Fibroblast of skin of left biceps (primary cell): ENCODE measurements at regions not wholly inside any gene's neighbourhood (a gene's known extent, or its start where the extent isn't known, plus 50 kb on each side); places are given as distances from the start of the nearest gene placed in this dataset.
"Not testable (repeated sequence)": the region's sequence is repeated elsewhere in the genome, so short reads cannot be mapped to it uniquely, and the experiment has no call there.

Source experiments
- DNase-seq, 2 experiments: peaks; one replicate each; pipeline ENCODE4 v3.0.0-alpha.2; 2013; ENCODE audit warnings: low read depth in 2 of 2

DNA sequence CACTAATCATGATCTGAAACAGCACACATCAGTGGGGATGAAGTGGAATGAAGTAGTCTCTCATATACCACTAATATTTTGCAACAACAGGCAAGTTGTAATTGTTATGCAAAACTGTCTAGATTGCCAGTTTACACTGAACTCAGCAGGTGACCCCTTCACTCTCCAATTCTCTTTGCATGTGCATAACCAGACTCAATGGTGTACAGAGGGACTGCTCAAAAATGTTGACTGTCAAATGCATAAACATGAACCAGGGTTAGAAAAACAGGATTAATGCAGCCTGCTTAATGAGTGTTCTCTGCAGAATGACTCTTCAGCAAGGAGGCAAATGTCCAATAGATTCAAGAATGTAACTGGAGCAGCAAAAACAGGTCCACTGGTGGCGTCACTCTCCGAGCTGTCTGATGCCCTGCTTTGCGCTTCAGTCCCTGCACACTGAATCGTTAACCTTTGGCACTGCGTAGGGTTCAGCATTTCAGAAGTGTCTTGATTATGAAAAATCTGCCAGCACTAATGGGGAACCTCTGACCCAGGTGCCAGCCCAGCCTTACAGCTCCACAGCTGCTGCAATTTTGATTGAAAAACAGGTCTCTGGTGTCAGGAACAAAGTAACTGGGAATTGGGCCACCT is 209.3 kb downstream of the TDRD15 start:
- no peak for DNase-seq

GRCh38 chr2:21333684-21334083 is 209.9 kb downstream of the TDRD15 start:
- DNase-seq, result no peak

DNA sequence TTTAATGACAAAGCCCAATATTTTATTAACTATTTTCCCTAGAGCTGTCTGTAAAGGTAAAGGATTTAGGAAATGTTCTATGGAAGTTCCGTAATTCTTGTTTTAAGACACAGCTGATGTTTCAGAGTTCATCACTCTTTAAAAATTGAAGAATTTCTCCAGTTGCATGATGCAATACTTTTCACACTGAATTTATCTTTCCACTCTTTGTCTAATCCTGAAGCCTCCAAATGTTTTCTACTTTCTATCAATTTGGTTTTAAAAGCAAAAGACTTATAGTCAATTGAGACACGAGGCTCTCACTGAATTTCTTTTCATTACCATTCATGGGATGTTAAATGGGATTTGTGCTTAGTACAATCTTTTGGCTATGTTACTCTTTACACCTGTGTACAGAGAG is 223.2 kb downstream of the TDRD15 start:
- DNase-seq, result no peak

DNA sequence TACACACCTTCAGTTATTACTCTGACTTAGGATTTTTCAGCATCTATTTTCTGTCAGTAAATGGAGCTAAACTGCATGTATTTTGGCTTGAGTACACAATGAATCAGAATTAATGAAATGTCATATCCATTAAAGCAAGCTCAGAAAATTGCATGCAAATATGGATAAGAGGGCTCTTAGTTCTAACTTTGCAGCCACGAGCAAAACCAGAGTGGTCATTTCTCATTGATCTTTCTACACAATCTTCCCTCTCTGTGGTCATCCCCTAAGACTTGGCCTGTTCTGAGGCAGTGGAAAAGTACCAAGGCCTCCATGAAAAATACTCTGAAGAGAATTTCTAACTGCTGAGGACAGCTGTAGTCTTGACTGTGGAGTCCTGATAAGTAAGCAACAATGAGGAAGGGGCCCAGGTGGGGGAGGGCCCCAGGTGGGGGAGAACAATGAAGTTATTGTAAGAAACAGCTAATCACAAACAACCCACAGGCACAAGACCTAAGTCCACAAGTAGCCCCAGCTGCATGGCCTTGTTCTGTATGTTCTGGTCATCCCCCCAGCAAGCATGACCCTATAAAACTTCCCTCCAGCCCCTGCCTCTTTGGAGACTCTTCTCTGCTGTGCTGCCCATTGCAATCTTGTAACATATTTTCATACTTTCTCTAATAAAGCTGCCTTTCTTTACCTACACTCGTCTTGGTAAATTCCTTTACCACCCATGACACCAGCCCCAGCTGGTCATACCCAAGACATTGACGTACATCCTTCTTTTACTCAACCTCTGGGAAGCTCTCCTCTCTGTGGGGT is 230.3 kb downstream of the TDRD15 start:
- no peak for DNase-seq

DNA sequence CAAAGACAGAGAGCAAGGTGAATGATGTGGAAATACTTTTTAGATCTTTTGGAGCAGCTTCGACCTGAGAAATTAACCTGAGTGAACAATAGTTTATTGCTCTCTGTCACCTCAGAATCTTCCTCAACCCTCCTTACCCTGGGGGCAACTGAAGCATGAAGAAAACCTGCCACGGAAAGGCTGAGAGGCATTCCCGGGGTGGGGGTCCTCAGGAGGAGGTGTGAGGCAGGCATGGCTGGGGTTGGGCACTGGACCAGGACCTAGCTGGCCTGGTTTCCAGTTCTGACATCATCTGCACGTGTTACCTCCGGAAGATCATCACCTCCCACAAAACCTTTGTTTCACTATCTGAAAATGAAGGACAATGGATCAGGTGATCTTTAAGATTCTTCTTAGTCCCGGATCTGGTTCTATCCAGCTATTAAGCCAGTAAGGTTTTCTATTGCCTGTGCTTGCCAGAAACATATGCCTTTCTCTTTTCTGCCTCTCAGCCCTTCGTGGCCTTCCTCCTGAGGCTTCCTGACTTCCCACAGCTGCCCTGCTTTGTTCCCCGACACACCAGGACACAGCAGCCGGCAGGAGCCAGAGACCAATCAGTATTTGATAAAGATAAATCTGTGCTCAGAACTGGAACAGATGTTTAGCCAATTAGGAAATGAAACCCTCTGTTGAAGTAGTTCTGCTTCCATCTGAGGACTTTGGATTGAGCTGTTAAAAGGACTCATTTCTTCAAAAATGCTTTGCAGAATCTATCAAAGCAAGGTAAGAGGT is 232.5 kb downstream of the TDRD15 start:
- DNase-seq, result no peak

GRCh38 chr2:21356857-21357255 is 233.1 kb downstream of the TDRD15 start:
- no peak for DNase-seq

DNA sequence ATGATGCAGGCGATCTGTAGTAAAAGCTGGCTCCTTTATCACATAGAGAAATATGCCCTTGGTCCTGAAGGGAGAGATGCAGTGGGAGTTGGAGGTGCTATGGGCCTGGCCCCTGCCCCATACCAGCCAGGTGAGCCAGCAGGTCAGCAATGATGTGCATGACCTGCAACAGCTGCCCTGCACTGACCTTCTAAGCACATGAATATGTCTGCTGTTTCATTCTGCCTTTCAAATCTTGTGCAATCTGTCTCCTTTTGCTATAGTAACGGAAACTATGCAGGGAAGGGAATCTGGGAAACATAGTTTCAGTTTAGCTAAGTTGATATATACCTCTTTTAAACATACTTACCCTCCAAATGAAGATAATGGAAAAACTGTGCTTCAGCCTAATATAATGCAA is 235.2 kb downstream of the TDRD15 start:
- no peak for DNase-seq

GRCh38 chr2:21361384-21361783 is 237.6 kb downstream of the TDRD15 start:
- no peak for DNase-seq

DNA sequence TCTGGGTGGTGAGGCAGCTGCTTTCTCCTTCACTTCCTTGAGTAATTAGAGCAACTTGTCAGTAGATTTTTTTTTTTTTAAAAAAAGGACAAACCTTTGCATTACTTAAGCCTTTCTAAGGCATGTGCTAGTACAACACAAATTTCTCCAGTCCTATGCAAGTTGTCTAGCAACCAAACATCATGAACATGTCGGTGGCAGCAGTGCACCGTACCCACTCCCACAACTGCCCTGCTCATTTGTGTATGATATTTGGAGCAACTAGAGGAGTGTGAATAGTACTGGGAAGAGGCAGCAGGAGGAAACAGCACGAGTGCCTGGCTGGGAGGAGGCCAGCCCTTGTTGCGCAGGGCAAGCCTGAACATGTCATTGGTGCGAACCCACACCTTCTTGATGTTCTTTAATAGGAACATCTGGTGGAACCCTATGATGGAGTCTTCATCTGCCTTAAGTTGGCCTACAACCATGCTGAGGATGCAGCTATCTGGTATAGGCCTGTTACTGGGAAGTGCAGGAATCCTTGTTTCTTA is 238.3 kb downstream of the TDRD15 start:
- DNase-seq, result no peak

DNA sequence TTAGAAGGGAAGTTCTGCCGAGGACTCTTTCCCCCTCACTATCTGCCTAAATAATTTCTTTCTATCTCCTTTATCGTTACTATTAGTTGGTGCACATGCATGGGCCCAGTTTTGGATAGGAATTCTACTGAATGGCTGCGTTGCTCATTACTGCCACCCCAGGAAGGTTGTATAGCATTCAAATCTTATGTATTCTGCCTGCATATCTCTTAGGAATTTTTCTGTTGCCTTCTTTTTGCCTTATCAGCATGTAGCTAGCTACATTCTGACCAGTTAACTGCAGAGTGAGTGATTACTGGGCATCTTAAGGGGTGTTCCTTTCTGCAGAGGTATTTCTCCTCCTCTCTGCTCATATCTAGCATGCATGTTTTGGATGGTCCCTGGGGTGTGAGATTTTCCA is 239.6 kb downstream of the TDRD15 start:
- no peak for DNase-seq

- DNase-seq, result no peak
Observed at GRCh38 chr2:21367421-21367820, 243.7 kb downstream of the TDRD15 start.

- DNase-seq, result no peak
Observed at GRCh38 chr2:21369787-21370186, 246.0 kb downstream of the TDRD15 start.

DNA sequence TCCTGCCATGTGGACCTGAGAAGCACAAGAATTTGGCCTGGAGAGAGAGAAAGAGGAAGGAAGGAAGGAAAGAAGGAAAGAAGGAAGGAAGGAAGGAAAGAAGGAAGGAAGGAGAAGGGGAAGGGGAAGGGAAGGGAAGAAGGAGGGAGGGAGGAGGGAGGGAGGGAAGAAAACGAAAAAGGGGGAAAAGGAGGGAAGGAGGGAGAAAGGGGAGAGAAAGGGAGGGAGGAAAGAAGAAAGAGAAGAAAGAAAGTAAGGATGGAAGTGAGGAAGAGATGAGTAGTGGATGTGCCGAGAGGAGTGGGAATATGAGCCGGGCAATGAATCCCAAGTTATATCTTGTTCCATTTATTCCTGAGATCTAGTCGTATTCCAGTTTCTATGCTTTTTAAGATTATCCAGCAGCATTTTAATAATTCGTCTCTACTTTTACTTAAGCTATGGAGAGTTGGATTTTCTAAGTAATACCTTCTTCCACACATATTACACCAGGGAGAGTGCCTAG is 247.8 kb downstream of the TDRD15 start:
- no peak for DNase-seq

- no peak for DNase-seq
Observed at GRCh38 chr2:21372654-21373053, 248.9 kb downstream of the TDRD15 start.

- no peak for DNase-seq
Observed at GRCh38 chr2:21376864-21377263, 253.1 kb downstream of the TDRD15 start.

GRCh38 chr2:21379140-21379539 is 255.4 kb downstream of the TDRD15 start:
- DNase-seq, result no peak

DNA sequence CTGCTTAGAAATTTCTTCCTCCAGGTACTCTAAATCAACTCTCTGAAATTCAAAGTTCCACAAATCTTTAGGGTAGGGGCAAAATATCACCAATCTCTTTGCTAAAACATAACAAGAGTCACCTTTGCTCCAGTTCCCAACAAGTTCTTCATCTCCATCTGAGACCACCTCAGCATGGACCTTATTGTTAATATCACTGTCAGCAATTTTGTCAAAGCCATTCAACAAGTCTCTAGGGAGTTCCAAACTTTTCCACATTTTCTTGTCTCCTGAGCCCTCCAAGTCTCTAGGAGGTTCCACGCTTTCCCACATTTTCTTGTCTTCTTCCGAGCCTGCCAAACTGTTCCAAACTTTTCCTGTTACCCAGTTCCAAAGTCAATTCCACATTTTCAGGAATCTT is 255.9 kb downstream of the TDRD15 start:
- DNase-seq, result not testable (repeated sequence)

DNA sequence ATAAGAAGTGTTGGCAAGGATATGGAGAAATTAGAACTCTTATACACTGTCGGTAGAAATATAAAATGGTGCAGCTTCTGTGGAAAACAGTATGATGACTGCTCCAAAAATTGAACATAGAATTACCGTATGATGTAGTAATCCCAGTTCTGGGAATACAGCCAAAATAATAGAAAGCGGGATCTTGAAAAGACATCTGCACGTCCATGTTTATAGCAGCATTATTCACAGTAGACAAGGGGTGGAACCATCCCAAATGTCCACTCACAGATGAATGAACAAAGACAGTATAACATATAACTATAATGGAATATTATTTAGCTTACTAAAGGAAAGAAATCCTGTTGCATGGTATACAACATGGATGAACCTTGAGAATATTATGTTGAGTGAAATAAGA is 257.7 kb downstream of the TDRD15 start:
- peak in 1 of 2 experiments; percentile 2 for DNase-seq

GRCh38 chr2:21382701-21383520 is 259.1 kb downstream of the TDRD15 start:
- DNase-seq, result no peak

GRCh38 chr2:21386666-21387065 is 262.9 kb downstream of the TDRD15 start:
- no peak for DNase-seq

DNA sequence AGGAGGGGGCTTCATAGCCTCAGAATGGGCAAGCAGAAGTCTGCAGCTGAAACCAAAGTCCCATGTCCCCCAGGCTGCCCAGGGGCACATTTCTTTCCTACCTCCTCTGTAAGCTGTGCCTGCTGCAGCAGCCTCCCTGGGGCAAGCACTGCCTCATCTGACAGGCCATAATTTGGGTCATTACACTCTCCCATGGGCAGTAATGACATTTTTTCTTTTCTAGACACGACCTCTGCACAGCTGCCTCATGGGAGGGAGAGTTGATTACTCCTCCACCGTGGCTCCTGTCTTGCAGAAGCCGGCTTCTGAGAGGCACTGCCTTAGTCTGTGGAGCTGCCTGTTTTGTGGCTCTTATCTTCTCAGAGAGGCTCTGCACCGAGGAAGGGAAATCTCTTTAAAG is 268.9 kb downstream of the TDRD15 start:
- no peak for DNase-seq
